IMR-90 (cell line): ENCODE measurements at regions not wholly inside any gene's neighbourhood (a gene's known extent, or its start where the extent isn't known, plus 50 kb on each side); places are given as distances from the start of the nearest gene placed in this dataset.

Experiments
- ATAC-seq: fragments of 200-7000 bp; cut with Tn5 transposase; 2 replicates; pipeline ENCODE4 v1.9.1; 2020; ENCODE audit warnings: low read depth, mild to moderate bottlenecking, moderate library complexity
- BruUV-seq: library from RNA; stranded (reverse); fragments of 400-500 nt; replicated peaks from 2 replicates; lab custom pipeline; 2021; lab: Mats Ljungman, UMichigan
- CTCF ChIA-PET: fragments of 300-600 bp; formaldehyde crosslinking; extraction: SDS; loops from one replicate; lab custom pipeline; 2021; ENCODE audit warnings: antibody characterized with exemption; lab: Yijun Ruan, JAX
- POLR2A ChIA-PET: fragments of 300-600 bp; sonication (Branson Sonifier 250); formaldehyde crosslinking; loops from one replicate; lab custom pipeline; 2022; ENCODE audit warnings: antibody characterized with exemption; ENCODE audit not compliant: unreplicated experiment; lab: Charles Lee
- DNase-seq: peaks from one replicate; pipeline ENCODE4 v3.0.0; 2013
- H2AFZ ChIP-seq: replicated peaks from 2 replicates; pipeline ENCODE3; 2013; ENCODE audit warnings: low read length, mild to moderate bottlenecking; ENCODE audit not compliant: poor library complexity
- H2AK5ac ChIP-seq: 2 replicates; pipeline ENCODE4 v1.6.1; 2013; ENCODE audit warnings: low read depth, low read length, inconsistent platforms
- H2AK9ac ChIP-seq: replicated peaks from 2 replicates; pipeline ENCODE3; 2013; ENCODE audit warnings: mild to moderate bottlenecking, low read depth, low read length, moderate library complexity; ENCODE audit not compliant: poor library complexity
- H2BK120ac ChIP-seq: 2 replicates; pipeline ENCODE4 v1.6.1; 2013; ENCODE audit warnings: low read depth, low read length, inconsistent platforms
- H2BK15ac ChIP-seq: 3 replicates; pipeline ENCODE4 v1.6.1; 2013; ENCODE audit warnings: low read depth, low read length, inconsistent platforms
- H2BK20ac ChIP-seq: 2 replicates; pipeline ENCODE4 v1.6.1; 2013; ENCODE audit warnings: low read depth, mild to moderate bottlenecking, inconsistent platforms, low read length, moderate library complexity
- H2BK5ac ChIP-seq: 2 replicates; pipeline ENCODE4 v1.6.1; 2013; ENCODE audit warnings: mild to moderate bottlenecking, low read depth, low read length, inconsistent platforms; ENCODE audit not compliant: poor library complexity, severe bottlenecking
- H3K14ac ChIP-seq: replicated peaks from 2 replicates; pipeline ENCODE4 v1.6.1; 2013; ENCODE audit warnings: low read depth, low read length, inconsistent platforms
- H3K18ac ChIP-seq: 2 replicates; pipeline ENCODE4 v1.6.1; 2013; ENCODE audit warnings: low read depth, low read length, control low read depth
- H3K23ac ChIP-seq: 2 replicates; pipeline ENCODE4 v1.6.1; 2013; ENCODE audit warnings: low read depth, low read length, inconsistent platforms
- H3K27ac ChIP-seq: 2 replicates; pipeline ENCODE4 v1.5.1; 2013; ENCODE audit warnings: mild to moderate bottlenecking, control low read depth, low read length; ENCODE audit not compliant: insufficient read depth
- H3K27me3 ChIP-seq: 2 replicates; pipeline ENCODE4 v1.6.1; 2013; ENCODE audit warnings: low read length; ENCODE audit not compliant: control insufficient read depth, insufficient read depth
- H3K36me3 ChIP-seq: 2 replicates; pipeline ENCODE4 v1.6.1; 2013; ENCODE audit warnings: low read length, mixed read lengths; ENCODE audit not compliant: control insufficient read depth, insufficient read depth
- H3K4ac ChIP-seq: 2 replicates; pipeline ENCODE4 v1.6.1; 2013; ENCODE audit warnings: low read depth, low read length, inconsistent platforms
- H3K4me1 ChIP-seq: 2 replicates; pipeline ENCODE4 v1.6.1; 2013; ENCODE audit warnings: low read length, mixed read lengths; ENCODE audit not compliant: control insufficient read depth, insufficient read depth
- H3K4me2 ChIP-seq: 2 replicates; pipeline ENCODE4 v1.6.1; 2013; ENCODE audit warnings: low read depth, mild to moderate bottlenecking, control low read depth, low read length, moderate library complexity
- H3K4me3 ChIP-seq: 2 replicates; pipeline ENCODE4 v1.5.1; 2013; ENCODE audit warnings: low read depth, mild to moderate bottlenecking, control low read depth, low read length, moderate library complexity; ENCODE audit not compliant: insufficient read depth
- H3K56ac ChIP-seq: 2 replicates; pipeline ENCODE4 v1.6.1; 2013; ENCODE audit warnings: low read length, inconsistent platforms; ENCODE audit not compliant: insufficient read depth; ENCODE audit errors: extremely low read depth
- H3K79me1 ChIP-seq, 2 experiments: 2 replicates each; pipeline ENCODE4 v1.6.1; 2013; ENCODE audit warnings: low read length in 2 of 2, inconsistent platforms in 1 of 2, low read depth in 1 of 2
- H3K9ac ChIP-seq: 2 replicates; pipeline ENCODE4 v1.6.1; 2013; ENCODE audit warnings: low read depth, low read length, control low read depth
- H3K9me1 ChIP-seq: 2 replicates; pipeline ENCODE4 v1.6.1; 2013; ENCODE audit warnings: low read length, inconsistent platforms; ENCODE audit not compliant: insufficient read depth
- H3K9me3 ChIP-seq: 2 replicates; pipeline ENCODE4 v1.6.1; 2013; ENCODE audit warnings: low read length; ENCODE audit not compliant: control insufficient read depth, insufficient read depth
- H4K20me1 ChIP-seq: 2 replicates; pipeline ENCODE4 v1.6.1; 2013; ENCODE audit warnings: low read length, inconsistent platforms; ENCODE audit not compliant: insufficient read depth
- H4K5ac ChIP-seq: 2 replicates; pipeline ENCODE4 v1.6.1; 2013; ENCODE audit warnings: mild to moderate bottlenecking, low read depth, low read length, control low read depth
- H4K8ac ChIP-seq, 2 experiments: 2 replicates each; pipeline ENCODE4 v1.6.1; 2013; ENCODE audit warnings: low read depth in 2 of 2, low read length in 2 of 2, control low read depth in 1 of 2, inconsistent platforms in 1 of 2
- H4K91ac ChIP-seq: 2 replicates; pipeline ENCODE4 v1.6.1; 2013; ENCODE audit warnings: low read depth, low read length, inconsistent platforms; ENCODE audit not compliant: insufficient read depth
- CEBPB ChIP-seq: IDR thresholded peaks from 2 replicates; pipeline ENCODE4 v1.6.1; 2012; ENCODE audit warnings: low read depth, low read length, improper control_type of control experiment
- CHD1 ChIP-seq: IDR thresholded peaks from 2 replicates; pipeline ENCODE4 v1.6.1; 2012; ENCODE audit warnings: low read depth, low read length, improper control_type of control experiment
- FOS ChIP-seq: fragments of 150-350 bp; IDR thresholded peaks from 2 replicates; pipeline ENCODE4 v1.6.1; 2016; ENCODE audit warnings: low read depth, low read length
- MAFK ChIP-seq: IDR thresholded peaks from 2 replicates; pipeline ENCODE4 v1.6.1; 2012; ENCODE audit warnings: low read depth, low read length, improper control_type of control experiment
- MAZ ChIP-seq: IDR thresholded peaks from 2 replicates; pipeline ENCODE4 v1.6.1; 2012; ENCODE audit warnings: low read depth, mild to moderate bottlenecking, low read length, improper control_type of control experiment, moderate library complexity, borderline replicate concordance
- MXI1 ChIP-seq: IDR thresholded peaks from 2 replicates; pipeline ENCODE4 v1.6.1; 2012; ENCODE audit warnings: low read depth, mild to moderate bottlenecking, low read length, moderate library complexity, borderline replicate concordance
- NFE2L2 ChIP-seq: fragments of 150-350 bp; IDR thresholded peaks from 2 replicates; pipeline ENCODE4 v1.6.1; 2016; ENCODE audit warnings: low read depth, mild to moderate bottlenecking, low read length
- POLR2A ChIP-seq: IDR thresholded peaks from 2 replicates; pipeline ENCODE4 v1.6.1; 2012; ENCODE audit warnings: mild to moderate bottlenecking, low read depth, low read length
- RAD21 ChIP-seq: IDR thresholded peaks from 2 replicates; pipeline ENCODE4 v1.6.1; 2012; ENCODE audit warnings: low read length, improper control_type of control experiment
- RCOR1 ChIP-seq: IDR thresholded peaks from 2 replicates; pipeline ENCODE4 v1.6.1; 2012; ENCODE audit warnings: mild to moderate bottlenecking, low read length, improper control_type of control experiment; ENCODE audit not compliant: insufficient replicate concordance
- RFX5 ChIP-seq: IDR thresholded peaks from 2 replicates; pipeline ENCODE4 v1.8.0; 2012; ENCODE audit warnings: low read depth, mild to moderate bottlenecking, low read length, moderate library complexity
- SMC3 ChIP-seq: fragments of 150-350 bp; IDR thresholded peaks from 2 replicates; pipeline ENCODE4 v1.6.1; 2016; ENCODE audit warnings: low read depth, mild to moderate bottlenecking, antibody characterized with exemption, low read length, moderate library complexity
- USF2 ChIP-seq: fragments of 150-350 bp; IDR thresholded peaks from 2 replicates; pipeline ENCODE4 v1.6.1; 2017; ENCODE audit warnings: mild to moderate bottlenecking, antibody characterized with exemption, low read length, low read depth
- WGBS, 2 experiments: methylation state at CpG; one replicate each; pipeline versions ENCODE4 v1.1.5 to v1.1.7; 2013; ENCODE audit warnings: missing lambda C conversion rate in 2 of 2; ENCODE audit not compliant: insufficient read length in 1 of 2; ENCODE audit errors: extremely low coverage in 2 of 2; 5-methylcytosine and 5-hydroxymethylcytosine counted together
- dilution Hi-C: fragments of 300-500 bp; cut with HindIII; formaldehyde crosslinking; loops from one replicate; pipeline ENCODE4 v1.14.3; 2018; ENCODE audit warnings: low sequenced_read_pairs; ENCODE audit not compliant: unreplicated experiment
- in situ Hi-C: fragments of 300-500 bp; cut with MboI; formaldehyde crosslinking; loops from 3 replicates; pipeline ENCODE4 v1.14.3; 2019; ENCODE audit warnings: low sequenced_read_pairs, inconsistent platforms, mixed read lengths
- intact Hi-C: fragments of 100-400 bp; cut with micrococcal nuclease; formaldehyde crosslinking; loops from 2 replicates; pipeline ENCODE4 v1.10.0; 2022
- TF ChIP-seq, protein P1 (sequence below): conservative IDR thresholded peaks from 2 replicates; pipeline ENCODE4 v1.5.1; 2012; ENCODE audit warnings: mild to moderate bottlenecking, low read depth, low read length, improper control_type of control experiment
- TF ChIP-seq, protein P2 (sequence below): fragments of 150-350 bp; IDR thresholded peaks from 2 replicates; pipeline ENCODE4 v1.6.1; 2016; ENCODE audit warnings: low read depth, mild to moderate bottlenecking, low read length, moderate library complexity, borderline replicate concordance

GRCh38 chr3:153714588-153715290, 406.5 kb upstream of the ARHGEF26 start:
- H2BK120ac ChIP-seq = no peak overlapping the region
- H3K27ac ChIP-seq = no peak overlapping the region
- H2AFZ ChIP-seq = no peak overlapping the region
- CTCF ChIA-PET = no interaction called here
- no CpG with 5 or more reads among the region's 1 CpG for WGBS, 2 experiments
- POLR2A ChIA-PET = no interaction called here
- no peaks in the 10 kb centered on the region for H3K79me1 ChIP-seq
- ATAC-seq (no peak), DNase-seq (no peak)
- H2AK5ac ChIP-seq = no peak overlapping the region
- H4K20me1 ChIP-seq = no peaks in the 10 kb centered on the region
- no peaks in the 10 kb centered on the region for H3K36me3 ChIP-seq
- no TSS peak for BruUV-seq
- no peaks in the 10 kb centered on the region for H3K9me3 ChIP-seq
- no peak overlapping the region for H3K23ac ChIP-seq
- H4K8ac ChIP-seq = no peak overlapping the region
- no peaks in the 10 kb centered on the region for H3K27me3 ChIP-seq
- no peak overlapping the region for H2BK5ac ChIP-seq
- H4K91ac ChIP-seq = no peak overlapping the region
- no peak overlapping the region for H2BK15ac ChIP-seq
- intact Hi-C loops = no loop called here
- H3K4me1 ChIP-seq = no peaks in the 10 kb centered on the region
- no peak overlapping the region for H3K18ac ChIP-seq
- H3K14ac ChIP-seq = no peak overlapping the region
- H3K4me2 ChIP-seq = no peak overlapping the region
- no peak overlapping the region for H2BK20ac ChIP-seq
- H3K4ac ChIP-seq = no peak overlapping the region
- H2AK9ac ChIP-seq = no peak overlapping the region
- no peaks in the 10 kb centered on the region for H3K9me1 ChIP-seq
- no peak overlapping the region for H3K4me3 ChIP-seq
- dilution Hi-C loops = no loop called here
- no peak overlapping the region for H3K56ac ChIP-seq
- in situ Hi-C loops = no loop called here
- TF ChIP-seq, protein P1, sequence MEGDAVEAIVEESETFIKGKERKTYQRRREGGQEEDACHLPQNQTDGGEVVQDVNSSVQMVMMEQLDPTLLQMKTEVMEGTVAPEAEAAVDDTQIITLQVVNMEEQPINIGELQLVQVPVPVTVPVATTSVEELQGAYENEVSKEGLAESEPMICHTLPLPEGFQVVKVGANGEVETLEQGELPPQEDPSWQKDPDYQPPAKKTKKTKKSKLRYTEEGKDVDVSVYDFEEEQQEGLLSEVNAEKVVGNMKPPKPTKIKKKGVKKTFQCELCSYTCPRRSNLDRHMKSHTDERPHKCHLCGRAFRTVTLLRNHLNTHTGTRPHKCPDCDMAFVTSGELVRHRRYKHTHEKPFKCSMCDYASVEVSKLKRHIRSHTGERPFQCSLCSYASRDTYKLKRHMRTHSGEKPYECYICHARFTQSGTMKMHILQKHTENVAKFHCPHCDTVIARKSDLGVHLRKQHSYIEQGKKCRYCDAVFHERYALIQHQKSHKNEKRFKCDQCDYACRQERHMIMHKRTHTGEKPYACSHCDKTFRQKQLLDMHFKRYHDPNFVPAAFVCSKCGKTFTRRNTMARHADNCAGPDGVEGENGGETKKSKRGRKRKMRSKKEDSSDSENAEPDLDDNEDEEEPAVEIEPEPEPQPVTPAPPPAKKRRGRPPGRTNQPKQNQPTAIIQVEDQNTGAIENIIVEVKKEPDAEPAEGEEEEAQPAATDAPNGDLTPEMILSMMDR = no peak
- TF ChIP-seq MAZ = no peak
- TF ChIP-seq SMC3 = no peak
- TF ChIP-seq NFE2L2 = no peak
- TF ChIP-seq POLR2A = no peak
- TF ChIP-seq, protein P2, sequence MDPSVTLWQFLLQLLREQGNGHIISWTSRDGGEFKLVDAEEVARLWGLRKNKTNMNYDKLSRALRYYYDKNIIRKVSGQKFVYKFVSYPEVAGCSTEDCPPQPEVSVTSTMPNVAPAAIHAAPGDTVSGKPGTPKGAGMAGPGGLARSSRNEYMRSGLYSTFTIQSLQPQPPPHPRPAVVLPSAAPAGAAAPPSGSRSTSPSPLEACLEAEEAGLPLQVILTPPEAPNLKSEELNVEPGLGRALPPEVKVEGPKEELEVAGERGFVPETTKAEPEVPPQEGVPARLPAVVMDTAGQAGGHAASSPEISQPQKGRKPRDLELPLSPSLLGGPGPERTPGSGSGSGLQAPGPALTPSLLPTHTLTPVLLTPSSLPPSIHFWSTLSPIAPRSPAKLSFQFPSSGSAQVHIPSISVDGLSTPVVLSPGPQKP = no peak
- TF ChIP-seq FOS = no peak
- TF ChIP-seq RFX5 = no peak
- TF ChIP-seq USF2 = no peak
- TF ChIP-seq CEBPB = no peak
- TF ChIP-seq RCOR1 = no peak
- no peak for TF ChIP-seq MAFK
- no peak for TF ChIP-seq CHD1
- TF ChIP-seq MXI1 = no peak
- no peak for TF ChIP-seq RAD21
- H3K9ac ChIP-seq = no peak overlapping the region
- no peak overlapping the region for H4K5ac ChIP-seq
